ENCODE measurements at regions not wholly inside any gene's neighbourhood (a gene's known extent, or its start where the extent isn't known, plus 50 kb on each side); places are given as distances from the start of the nearest gene placed in this dataset.
A peak's percentile ranks its signal among the peaks of the same experiment; 100 is the strongest.

GRCh38 chr13:50323440-50324065 is 308.3 kb downstream of the KCNRG start:
- no peaks in the 10 kb centered on the region for H3K9me3 ChIP-seq
- H3K27ac ChIP-seq: no peak overlapping the region
- H3K4me3 ChIP-seq (ENCODE audit: low read depth in 1 of 2, low read length in 1 of 2): no peak overlapping the region
- no peak for TF ChIP-seq CTCF (IDR thresholded peaks at IDR 0.05)
- H3K4me1 ChIP-seq (ENCODE audit: control insufficient read depth in 1 of 2, insufficient read depth in 1 of 2, low read depth in 1 of 2, low read length in 1 of 2): peaks cover 23 to 26% of the 10 kb centered on the region in 2 experiments
- no peaks in the 10 kb centered on the region for H3K27me3 ChIP-seq
- H3K36me3 ChIP-seq: no peaks in the 10 kb centered on the region

GRCh38 chr13:50326271-50326670 is 311.0 kb downstream of the KCNRG start:
- Histone ChIP-seq H3K9me3 (no peaks in the 10 kb centered on the region), H3K4me3 (ENCODE audit: low read depth in 1 of 2, low read length in 1 of 2) (no peak overlapping the region), H3K27me3 (no peaks in the 10 kb centered on the region), H3K4me1 (ENCODE audit: control insufficient read depth in 1 of 2, insufficient read depth in 1 of 2, low read depth in 1 of 2, low read length in 1 of 2) (peaks cover 6 to 7% of the 10 kb centered on the region in 2 experiments), H3K27ac (no peak overlapping the region), H3K36me3 (no peaks in the 10 kb centered on the region)
- no peak for TF ChIP-seq CTCF (IDR thresholded peaks at IDR 0.05)

- no peaks in the 10 kb centered on the region for H3K27me3 ChIP-seq
- H3K9me3 ChIP-seq: no peaks in the 10 kb centered on the region
- no peak overlapping the region for H3K27ac ChIP-seq
- H3K36me3 ChIP-seq: no peaks in the 10 kb centered on the region
- no peak overlapping the region for H3K4me3 ChIP-seq (ENCODE audit: low read depth in 1 of 2, low read length in 1 of 2)
- peaks cover 4% of the 10 kb centered on the region in 2 experiments for H3K4me1 ChIP-seq (ENCODE audit: control insufficient read depth in 1 of 2, insufficient read depth in 1 of 2, low read depth in 1 of 2, low read length in 1 of 2)
- no peak for TF ChIP-seq CTCF (IDR thresholded peaks at IDR 0.05)
Observed at GRCh38 chr13:50326811-50327210, 311.6 kb downstream of the KCNRG start.

- H3K27me3 ChIP-seq: no peaks in the 10 kb centered on the region
- no peaks in the 10 kb centered on the region for H3K36me3 ChIP-seq
- H3K4me3 ChIP-seq (ENCODE audit: low read depth in 1 of 2, low read length in 1 of 2): no peak overlapping the region
- TF ChIP-seq CTCF (IDR thresholded peaks at IDR 0.05): no peak
- peaks cover 16 to 18% of the 10 kb centered on the region in 2 experiments for H3K4me1 ChIP-seq (ENCODE audit: control insufficient read depth in 1 of 2, insufficient read depth in 1 of 2, low read depth in 1 of 2, low read length in 1 of 2)
- H3K27ac ChIP-seq: peak overlapping the region; percentile 55
- no peaks in the 10 kb centered on the region for H3K9me3 ChIP-seq
Observed at GRCh38 chr13:50334115-50334778, 319.0 kb downstream of the KCNRG start.

GRCh38 chr13:50334944-50335343 is 319.7 kb downstream of the KCNRG start:
- Histone ChIP-seq H3K27ac (no peak overlapping the region), H3K27me3 (no peaks in the 10 kb centered on the region), H3K4me1 (ENCODE audit: control insufficient read depth in 1 of 2, insufficient read depth in 1 of 2, low read depth in 1 of 2, low read length in 1 of 2) (peaks cover 16 to 18% of the 10 kb centered on the region in 2 experiments), H3K36me3 (no peaks in the 10 kb centered on the region), H3K4me3 (ENCODE audit: low read depth in 1 of 2, low read length in 1 of 2) (no peak overlapping the region), H3K9me3 (no peaks in the 10 kb centered on the region)
- no peak for TF ChIP-seq CTCF (IDR thresholded peaks at IDR 0.05)
